Urinary bladder (tissue), 3 donors: ENCODE measurements at regions not wholly inside any gene's neighbourhood (a gene's known extent, or its start where the extent isn't known, plus 50 kb on each side); places are given as distances from the start of the nearest gene placed in this dataset.
"Not testable (repeated sequence)": the region's sequence is repeated elsewhere in the genome, so short reads cannot be mapped to it uniquely, and the experiment has no call there.

Experiments used
- DNase-seq: peaks from one replicate; pipeline ENCODE4 v3.0.0-alpha.2; 2015; ENCODE audit errors: extremely low spot score
- H3K27ac ChIP-seq: one replicate; pipeline ENCODE4 v1.5.1; 2013; ENCODE audit warnings: low read depth, mild to moderate bottlenecking, moderate library complexity
- H3K36me3 ChIP-seq: one replicate; pipeline ENCODE4 v1.6.1; 2013; ENCODE audit warnings: mild to moderate bottlenecking, moderate library complexity; ENCODE audit not compliant: insufficient read depth
- H3K4me1 ChIP-seq: one replicate; pipeline ENCODE4 v1.6.1; 2013; ENCODE audit warnings: mild to moderate bottlenecking, moderate library complexity; ENCODE audit not compliant: insufficient read depth
- H3K4me3 ChIP-seq: one replicate; pipeline ENCODE4 v1.5.1; 2013; ENCODE audit warnings: low read depth, low read length
- WGBS: extraction: QIAGEN DNeasy Blood & Tissue Kit; methylation state at CpG from one replicate; pipeline ENCODE4 v1.1.7; 2013; 5-methylcytosine and 5-hydroxymethylcytosine counted together
- donor health status: healthy with polysubstance abuse.
- donor health status: healthy.

DNA sequence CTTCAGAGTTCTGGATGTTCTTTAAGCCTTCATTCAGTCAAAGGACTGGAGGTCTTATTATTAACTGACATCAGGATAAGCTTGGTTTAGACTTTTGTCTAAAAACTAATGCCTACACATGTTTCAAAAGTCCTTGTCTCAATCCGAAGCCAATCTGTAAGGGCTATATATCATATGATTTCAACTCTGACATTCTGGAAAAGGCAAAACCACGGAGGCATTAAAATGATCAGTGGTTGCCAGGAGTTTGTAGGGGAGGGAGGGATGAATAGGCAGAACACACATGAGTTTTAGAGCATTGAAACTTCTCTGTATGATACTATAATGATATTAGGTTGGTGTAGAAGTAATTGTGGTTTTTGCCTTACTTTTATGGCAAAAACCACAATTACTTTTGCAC lies 1285.8 kb upstream of the CITED2 start:
- 51% methylated on average over 2 of the region's 2 CpGs for WGBS

DNA sequence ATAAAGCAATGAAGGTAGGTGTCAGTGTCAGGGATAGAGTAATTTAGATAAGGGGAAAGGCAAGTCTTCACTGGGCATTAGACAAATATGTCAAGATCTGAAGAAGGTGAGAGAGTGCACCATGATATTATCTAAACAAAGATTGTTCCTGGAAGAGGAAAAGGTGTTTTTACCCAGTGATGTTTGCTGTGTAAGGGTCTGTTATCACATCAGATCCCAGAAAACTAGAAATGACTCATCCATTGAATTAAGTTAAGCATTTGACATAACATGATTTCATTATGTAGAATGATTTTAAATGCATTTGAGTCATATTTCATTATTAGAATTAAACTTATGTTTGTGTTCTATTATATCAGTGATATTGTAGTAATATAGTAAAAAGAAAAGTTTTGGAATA lies 1279.5 kb upstream of the CITED2 start:
- Histone ChIP-seq H3K27ac (no peak overlapping the region), H3K4me3 (no peak overlapping the region), H3K4me1 (no peaks in the 10 kb centered on the region), H3K36me3 (no peaks in the 10 kb centered on the region)
- no peak for DNase-seq

More for the DNA sequence above, 1285.8 kb upstream of the CITED2 start:
- DNase-seq: no peak
- H3K27ac ChIP-seq: no peak overlapping the region
- H3K36me3 ChIP-seq: no peaks in the 10 kb centered on the region
- no peak overlapping the region for H3K4me3 ChIP-seq
- no peaks in the 10 kb centered on the region for H3K4me1 ChIP-seq

DNA sequence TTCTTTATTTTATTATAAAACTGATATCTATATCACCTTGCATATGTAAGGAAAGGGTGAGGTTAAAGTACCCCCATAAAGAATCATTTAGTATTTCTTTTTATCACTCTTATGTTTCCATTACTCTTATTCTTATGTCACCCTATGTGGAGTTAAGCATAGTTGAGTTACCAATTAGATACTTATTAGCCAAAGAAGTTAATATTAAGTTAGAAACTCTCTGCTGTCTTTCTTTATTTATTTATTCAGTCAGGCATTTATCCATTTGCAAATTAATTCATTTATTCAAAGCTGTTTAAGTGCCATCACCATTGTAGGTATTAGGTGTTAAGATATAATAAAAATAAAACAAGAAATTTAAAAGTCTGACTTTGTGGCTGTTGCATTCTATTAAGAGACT lies 1279.1 kb upstream of the CITED2 start:
- Histone ChIP-seq H3K4me1 (no peaks in the 10 kb centered on the region), H3K36me3 (no peaks in the 10 kb centered on the region), H3K4me3 (no peak overlapping the region), H3K27ac (no peak overlapping the region)
- no peak for DNase-seq

DNA sequence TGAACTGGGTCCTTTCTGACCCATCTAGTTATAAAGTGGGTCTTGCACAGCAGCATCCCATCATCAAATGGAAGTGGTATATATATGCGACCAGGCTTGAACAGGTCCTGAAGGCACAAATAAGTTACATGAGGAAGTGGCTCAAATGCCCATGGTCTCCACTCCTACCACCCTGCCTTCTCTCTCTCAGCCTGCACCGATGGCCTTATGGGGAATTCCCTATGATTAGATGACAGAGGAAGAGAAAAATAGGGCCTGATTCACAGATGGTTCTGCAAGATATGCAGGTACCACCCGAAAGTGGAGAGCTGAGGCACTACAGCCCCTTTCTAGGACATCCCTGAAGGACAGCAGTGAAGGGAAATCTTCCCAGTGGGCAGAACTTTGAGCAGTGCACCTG lies 1275.1 kb upstream of the CITED2 start:
- not testable (repeated sequence) for H3K27ac ChIP-seq, H3K4me3 ChIP-seq, H3K4me1 ChIP-seq, H3K36me3 ChIP-seq, DNase-seq
- 96% methylated on average over 3 of the region's 3 CpGs for WGBS

DNA sequence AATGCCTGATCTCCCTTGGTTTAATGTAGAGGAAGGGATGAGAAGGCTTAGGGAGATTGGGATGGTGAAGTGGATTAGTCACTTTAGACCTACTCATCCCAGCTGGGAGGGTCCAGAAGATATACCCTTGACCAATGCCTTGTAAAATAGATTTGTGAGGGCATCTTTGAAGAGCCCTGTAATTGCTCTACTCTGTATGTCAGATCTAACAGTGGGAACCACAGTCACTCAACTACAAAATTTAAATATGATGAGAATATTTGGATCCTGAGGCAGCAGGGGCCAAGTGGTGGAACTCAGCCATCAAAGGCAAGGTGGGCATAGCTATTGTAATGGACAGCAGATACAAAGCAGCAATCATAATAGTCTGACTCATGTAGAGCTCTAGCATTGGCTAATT lies 1272.9 kb upstream of the CITED2 start:
- not testable (repeated sequence) for H3K27ac ChIP-seq, DNase-seq

DNA sequence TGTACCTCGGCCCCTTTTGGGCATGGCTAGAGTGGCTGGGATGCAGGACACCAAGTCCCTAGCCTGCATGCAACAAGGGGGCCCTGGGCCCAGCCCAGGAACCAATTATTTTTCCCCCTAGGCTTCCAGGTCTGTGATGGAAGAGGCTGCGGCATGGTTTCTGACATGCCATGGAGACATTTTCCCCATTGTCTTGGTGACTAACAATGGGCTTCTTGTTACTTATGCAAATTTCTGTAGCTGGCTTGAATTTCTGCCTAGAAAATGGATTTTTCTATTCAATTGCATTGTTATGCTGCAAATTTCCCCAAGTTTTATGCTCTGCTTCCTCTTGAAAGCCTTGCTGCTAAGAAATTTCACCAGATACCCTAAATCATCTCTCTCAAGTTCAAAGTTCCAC lies 1269.6 kb upstream of the CITED2 start:
- WGBS: 89% methylated on average over 2 of the region's 2 CpGs
- no peaks in the 10 kb centered on the region for H3K36me3 ChIP-seq
- no peak overlapping the region for H3K27ac ChIP-seq
- DNase-seq: no peak
- H3K4me3 ChIP-seq: no peak overlapping the region
- no peaks in the 10 kb centered on the region for H3K4me1 ChIP-seq

More for the DNA sequence above, 1272.9 kb upstream of the CITED2 start:
- H3K4me1 ChIP-seq, H3K36me3 ChIP-seq, H3K4me3 ChIP-seq: not testable (repeated sequence)

DNA sequence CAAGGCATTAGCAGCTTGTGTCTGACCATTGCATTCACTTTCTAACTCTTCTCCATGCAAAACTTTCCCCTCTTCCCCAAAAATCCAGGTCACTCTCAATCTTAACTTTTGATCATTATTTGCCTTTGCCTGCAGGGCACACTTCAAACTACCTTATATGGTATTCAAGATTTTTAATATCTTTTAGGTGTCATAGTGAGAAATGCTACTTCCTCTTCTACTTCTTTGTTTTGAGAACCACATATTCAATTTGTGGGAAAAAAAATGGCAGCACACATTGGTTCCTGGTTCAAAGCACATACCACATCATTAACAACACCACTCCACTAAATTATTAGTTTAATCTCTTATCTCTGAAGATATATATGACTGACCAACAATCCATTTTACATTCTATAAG lies 1267.0 kb upstream of the CITED2 start:
- H3K27ac ChIP-seq: no peak overlapping the region
- H3K4me3 ChIP-seq: no peak overlapping the region
- no peaks in the 10 kb centered on the region for H3K36me3 ChIP-seq
- no peaks in the 10 kb centered on the region for H3K4me1 ChIP-seq
- no peak for DNase-seq

DNA sequence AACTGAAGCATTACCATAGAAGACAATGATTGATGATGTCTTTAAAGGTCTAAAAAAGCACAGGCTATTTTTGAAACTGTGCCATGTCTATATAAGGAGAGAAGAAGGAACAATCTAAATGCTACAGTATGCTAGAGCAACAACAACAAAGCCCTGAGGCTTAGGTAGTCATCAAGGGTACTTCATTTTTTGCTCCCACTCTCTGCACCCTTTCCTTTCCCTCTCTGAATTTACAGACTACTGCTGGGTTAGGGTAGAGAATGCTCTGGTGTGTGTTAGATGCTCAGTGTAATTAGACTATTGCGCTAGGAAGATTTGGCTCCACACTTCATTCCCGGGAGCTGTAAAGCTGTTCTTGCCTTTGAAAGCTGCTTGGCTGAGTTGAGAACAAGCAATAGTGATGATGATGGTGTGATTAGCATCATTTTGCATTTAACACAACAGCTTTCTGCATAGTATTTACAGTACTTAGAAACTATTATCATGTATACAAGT lies 1262.5 kb upstream of the CITED2 start:
- 59% methylated on average over 2 of the region's 2 CpGs for WGBS

DNA sequence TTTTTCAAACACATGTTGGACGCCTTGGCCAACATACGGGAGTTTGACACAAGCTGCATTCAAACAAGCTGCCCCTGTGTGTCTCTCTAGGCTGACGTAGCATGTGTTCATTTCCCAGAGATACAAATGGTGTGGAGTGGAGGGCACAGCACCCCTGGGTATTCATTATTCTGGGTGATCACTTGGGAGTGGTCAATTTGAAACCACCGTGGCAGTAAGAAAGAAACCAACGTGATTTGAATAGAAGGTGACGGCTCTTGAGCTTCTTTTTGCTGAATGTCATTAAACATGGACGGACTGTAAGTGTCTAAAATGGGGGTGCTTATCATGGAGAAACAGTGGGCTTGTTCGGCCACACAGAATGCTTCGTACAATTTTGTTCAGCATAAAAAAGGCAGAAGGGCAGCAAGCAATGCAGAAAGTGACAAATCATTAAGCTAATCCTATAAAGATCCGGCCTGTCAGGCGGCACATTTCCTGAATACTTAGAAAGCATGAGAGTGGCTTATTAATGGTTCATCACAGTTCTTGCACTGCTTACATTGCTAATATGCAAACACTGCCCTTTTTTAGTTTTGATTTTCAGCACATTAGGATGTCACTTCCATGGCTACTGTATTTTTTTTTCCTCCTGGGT lies 1261.9 kb upstream of the CITED2 start:
- WGBS: 86% methylated on average over 11 of the region's 11 CpGs
- no peak overlapping the region for H3K27ac ChIP-seq
- no peak for DNase-seq
- H3K4me3 ChIP-seq: no peak overlapping the region
- no peaks in the 10 kb centered on the region for H3K36me3 ChIP-seq
- H3K4me1 ChIP-seq: no peaks in the 10 kb centered on the region

More for the DNA sequence above, 1262.5 kb upstream of the CITED2 start:
- Histone ChIP-seq H3K4me1 (no peaks in the 10 kb centered on the region), H3K36me3 (no peaks in the 10 kb centered on the region), H3K4me3 (no peak overlapping the region), H3K27ac (no peak overlapping the region)
- no peak for DNase-seq

DNA sequence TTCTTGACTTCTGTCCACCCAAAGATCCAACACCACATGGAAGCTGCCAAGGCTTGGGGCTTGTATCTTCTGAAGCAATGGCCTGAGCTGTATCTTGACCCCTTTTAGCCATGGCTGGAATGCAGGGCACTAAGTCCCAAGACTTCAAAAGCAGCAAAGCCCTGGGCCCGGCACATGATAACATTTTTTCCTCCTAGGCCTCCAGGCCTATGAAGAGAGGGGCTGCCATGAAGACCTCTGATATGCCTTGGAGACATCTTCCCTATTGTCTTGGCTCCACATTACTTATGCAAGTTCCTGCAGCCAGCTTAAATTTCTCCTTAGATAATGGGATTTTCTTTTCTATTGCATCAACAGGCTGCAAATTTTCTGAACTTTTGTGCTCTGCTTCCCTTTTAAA lies 1252.6 kb upstream of the CITED2 start:
- 98% methylated on average over 1 of the region's 1 CpG for WGBS
- Histone ChIP-seq H3K4me1 (no peaks in the 10 kb centered on the region), H3K4me3 (no peak overlapping the region), H3K36me3 (no peaks in the 10 kb centered on the region), H3K27ac (no peak overlapping the region)
- no peak for DNase-seq

DNA sequence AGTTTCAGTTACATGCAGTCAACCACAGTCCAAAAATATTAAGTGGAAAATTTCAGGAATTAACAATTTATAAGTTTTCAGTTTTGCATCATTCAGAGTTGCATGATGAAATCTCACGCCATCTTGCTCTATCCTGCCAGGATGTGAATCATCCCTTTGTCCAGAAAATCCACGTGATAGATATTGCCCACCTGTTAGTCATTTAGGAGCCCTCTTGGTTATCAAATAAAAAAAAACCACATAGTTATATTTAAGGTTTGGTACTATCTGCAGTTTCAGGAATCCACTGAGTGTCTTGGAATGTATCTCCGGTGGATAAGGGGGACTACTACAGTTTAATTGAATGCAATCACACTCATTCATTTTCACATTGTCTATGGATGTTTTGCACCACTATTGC lies 1249.0 kb upstream of the CITED2 start:
- H3K27ac ChIP-seq: no peak overlapping the region
- H3K4me1 ChIP-seq: no peaks in the 10 kb centered on the region
- DNase-seq: no peak
- WGBS: 65% methylated on average over 3 of the region's 3 CpGs
- no peak overlapping the region for H3K4me3 ChIP-seq
- no peaks in the 10 kb centered on the region for H3K36me3 ChIP-seq

DNA sequence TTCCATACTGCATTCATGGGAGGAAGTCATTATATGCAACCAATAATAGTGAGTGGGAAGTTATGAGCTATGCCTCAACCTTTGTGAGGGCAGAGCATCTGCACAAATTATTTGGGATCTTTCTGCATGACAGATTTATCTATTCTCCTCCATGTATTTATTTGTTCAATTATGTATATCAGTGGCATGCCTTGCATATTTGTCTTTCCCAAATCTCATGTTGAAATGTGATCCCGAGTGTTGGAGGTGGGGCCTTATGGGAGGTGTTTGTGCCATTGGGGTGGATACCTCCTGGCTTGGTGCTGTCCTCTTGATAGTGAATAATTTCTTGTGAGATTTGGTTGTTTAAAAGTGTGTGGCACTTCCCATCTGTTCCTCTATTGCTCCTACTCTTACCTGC lies 1246.0 kb upstream of the CITED2 start:
- H3K4me3 ChIP-seq: no peak overlapping the region
- 71% methylated on average over 1 of the region's 1 CpG for WGBS
- no peaks in the 10 kb centered on the region for H3K36me3 ChIP-seq
- no peak overlapping the region for H3K27ac ChIP-seq
- DNase-seq: no peak
- H3K4me1 ChIP-seq: no peaks in the 10 kb centered on the region

DNA sequence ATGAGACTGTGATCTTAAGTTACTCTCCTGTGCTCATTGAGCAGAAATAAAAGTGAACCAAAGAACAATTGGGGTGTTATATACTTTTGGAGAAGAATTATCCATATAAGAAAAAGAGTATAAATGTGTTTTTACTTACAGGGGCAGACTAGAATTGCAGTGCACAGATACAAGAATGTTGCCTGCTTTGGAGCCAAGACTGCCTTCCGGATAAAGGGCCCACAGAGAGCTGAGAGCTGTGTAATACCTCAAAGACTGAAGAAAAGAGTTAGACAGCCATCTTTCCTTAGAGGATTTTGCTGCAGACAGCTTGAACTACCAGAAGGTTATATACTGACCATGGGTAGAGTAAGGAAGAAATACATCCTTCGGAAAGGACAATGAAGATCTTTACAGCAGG lies 1235.5 kb upstream of the CITED2 start:
- Histone ChIP-seq H3K4me3 (no peak overlapping the region), H3K4me1 (no peaks in the 10 kb centered on the region), H3K27ac (no peak overlapping the region), H3K36me3 (no peaks in the 10 kb centered on the region)
- DNase-seq: no peak
- whole genome bisulfite sequencing: 75% methylated on average over 2 of the region's 2 CpGs

DNA sequence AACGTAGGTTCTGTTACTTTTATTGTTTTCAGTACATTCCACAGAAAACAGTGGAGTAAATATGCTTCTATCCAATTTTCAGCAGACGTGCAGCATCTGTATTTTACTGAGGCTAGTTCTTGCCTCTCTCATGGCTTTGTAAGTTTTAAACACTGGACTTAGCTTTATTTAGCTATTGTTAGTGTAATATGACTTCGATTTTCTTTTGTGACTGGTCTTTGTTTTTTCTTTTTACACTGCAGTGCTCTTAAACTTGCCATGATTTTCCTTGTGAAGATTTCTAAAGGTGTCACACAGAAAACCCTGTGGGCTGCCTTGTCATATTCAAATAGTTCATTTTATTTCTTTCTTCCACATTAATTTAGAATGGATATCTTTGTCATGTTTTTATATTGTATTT lies 1234.9 kb upstream of the CITED2 start:
- H3K4me3 ChIP-seq: no peak overlapping the region
- H3K4me1 ChIP-seq: no peaks in the 10 kb centered on the region
- H3K27ac ChIP-seq: no peak overlapping the region
- 62% methylated on average over 3 of the region's 3 CpGs for WGBS
- H3K36me3 ChIP-seq: no peaks in the 10 kb centered on the region
- DNase-seq: no peak

DNA sequence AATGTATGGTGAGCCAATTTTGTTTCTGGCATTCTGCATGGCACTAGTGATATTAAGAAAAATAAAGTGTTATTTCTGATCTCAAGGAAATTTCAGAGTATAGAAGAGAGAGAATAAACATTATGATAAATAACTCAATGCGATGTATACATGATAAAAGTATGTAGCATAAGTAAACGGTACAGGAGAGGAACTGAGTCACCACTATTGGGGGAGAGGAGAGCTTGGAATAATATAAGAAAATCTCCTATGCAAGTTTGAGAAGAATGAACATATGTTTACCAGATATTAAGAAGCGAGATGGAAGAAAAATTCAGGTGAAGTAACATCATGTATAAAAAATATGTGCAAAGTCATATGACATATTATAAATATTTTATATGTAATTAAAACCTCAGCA lies 1230.3 kb upstream of the CITED2 start:
- Histone ChIP-seq H3K4me1 (no peaks in the 10 kb centered on the region), H3K36me3 (no peaks in the 10 kb centered on the region), H3K4me3 (no peak overlapping the region), H3K27ac (no peak overlapping the region)
- 87% methylated on average over 3 of the region's 3 CpGs for WGBS
- DNase-seq: no peak
